Bronchial epithelial cell (primary cell): ENCODE measurements at regions not wholly inside any gene's neighbourhood (a gene's known extent, or its start where the extent isn't known, plus 50 kb on each side); places are given as distances from the start of the nearest gene placed in this dataset.
A peak's percentile ranks its signal among the peaks of the same experiment; 100 is the strongest.

Experiments used
- DNase-seq: peaks from one replicate; pipeline ENCODE4 v3.0.0-alpha.2; 2010; ENCODE audit warnings: low read depth
- FAIRE-seq: peaks from 2 replicates; lab custom pipeline; 2011; peaks lifted over from hg19 to GRCh38; lab: Jason Lieb, UNC
- H3K27me3 ChIP-seq: 2 replicates; pipeline ENCODE4 v1.5.1; 2011; ENCODE audit warnings: low read length; ENCODE audit not compliant: control insufficient read depth, insufficient read depth
- H3K36me3 ChIP-seq: 2 replicates; pipeline ENCODE4 v1.5.1; 2011; ENCODE audit warnings: low read length; ENCODE audit not compliant: control insufficient read depth, insufficient read depth
- H3K4me3 ChIP-seq: 2 replicates; pipeline ENCODE4 v1.5.1; 2011; ENCODE audit warnings: mild to moderate bottlenecking, low read depth, low read length, control low read depth
- TF ChIP-seq, protein P1 (sequence below): IDR thresholded peaks from 2 replicates; pipeline ENCODE4 v1.5.1; 2011; ENCODE audit warnings: mild to moderate bottlenecking, moderate library complexity, low read length, control low read depth, inconsistent platforms; ENCODE audit not compliant: insufficient read depth, severe bottlenecking

DNA sequence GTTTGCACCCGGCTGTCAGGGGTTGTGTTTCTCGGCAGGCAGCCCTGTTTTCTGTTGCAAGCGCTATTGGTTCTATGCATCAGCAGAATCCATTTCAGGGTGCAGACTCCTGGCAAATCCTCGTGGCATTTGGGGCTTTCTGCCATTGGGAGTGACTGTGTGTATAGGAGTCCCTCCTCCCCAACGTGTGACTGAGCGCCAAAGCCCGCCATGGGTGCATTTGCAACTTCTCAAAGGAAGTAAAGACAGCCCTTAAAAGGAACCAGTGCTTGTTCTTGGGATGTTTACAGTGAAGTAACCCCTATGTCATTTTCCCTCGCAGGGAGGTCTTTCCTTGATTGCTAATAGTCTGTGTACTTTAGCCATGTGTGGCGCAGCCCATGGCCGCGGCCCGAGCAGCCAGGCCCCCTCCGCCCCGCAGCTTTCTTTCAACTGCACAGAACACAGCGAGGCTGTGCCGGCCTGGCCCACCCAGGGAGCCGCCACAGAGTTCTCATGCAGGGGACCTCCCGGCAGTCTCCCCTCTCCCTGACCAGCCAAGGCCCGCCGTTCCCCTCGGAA is 175.6 kb downstream of the HSD17B3 start:
- FAIRE-seq (no peak), DNase-seq (no peak)
- TF ChIP-seq, protein P1, sequence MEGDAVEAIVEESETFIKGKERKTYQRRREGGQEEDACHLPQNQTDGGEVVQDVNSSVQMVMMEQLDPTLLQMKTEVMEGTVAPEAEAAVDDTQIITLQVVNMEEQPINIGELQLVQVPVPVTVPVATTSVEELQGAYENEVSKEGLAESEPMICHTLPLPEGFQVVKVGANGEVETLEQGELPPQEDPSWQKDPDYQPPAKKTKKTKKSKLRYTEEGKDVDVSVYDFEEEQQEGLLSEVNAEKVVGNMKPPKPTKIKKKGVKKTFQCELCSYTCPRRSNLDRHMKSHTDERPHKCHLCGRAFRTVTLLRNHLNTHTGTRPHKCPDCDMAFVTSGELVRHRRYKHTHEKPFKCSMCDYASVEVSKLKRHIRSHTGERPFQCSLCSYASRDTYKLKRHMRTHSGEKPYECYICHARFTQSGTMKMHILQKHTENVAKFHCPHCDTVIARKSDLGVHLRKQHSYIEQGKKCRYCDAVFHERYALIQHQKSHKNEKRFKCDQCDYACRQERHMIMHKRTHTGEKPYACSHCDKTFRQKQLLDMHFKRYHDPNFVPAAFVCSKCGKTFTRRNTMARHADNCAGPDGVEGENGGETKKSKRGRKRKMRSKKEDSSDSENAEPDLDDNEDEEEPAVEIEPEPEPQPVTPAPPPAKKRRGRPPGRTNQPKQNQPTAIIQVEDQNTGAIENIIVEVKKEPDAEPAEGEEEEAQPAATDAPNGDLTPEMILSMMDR = no peak
- Histone ChIP-seq H3K27me3 (peaks cover 3% of the 10 kb centered on the region), H3K4me3 (no peak overlapping the region), H3K36me3 (no peaks in the 10 kb centered on the region)

DNA sequence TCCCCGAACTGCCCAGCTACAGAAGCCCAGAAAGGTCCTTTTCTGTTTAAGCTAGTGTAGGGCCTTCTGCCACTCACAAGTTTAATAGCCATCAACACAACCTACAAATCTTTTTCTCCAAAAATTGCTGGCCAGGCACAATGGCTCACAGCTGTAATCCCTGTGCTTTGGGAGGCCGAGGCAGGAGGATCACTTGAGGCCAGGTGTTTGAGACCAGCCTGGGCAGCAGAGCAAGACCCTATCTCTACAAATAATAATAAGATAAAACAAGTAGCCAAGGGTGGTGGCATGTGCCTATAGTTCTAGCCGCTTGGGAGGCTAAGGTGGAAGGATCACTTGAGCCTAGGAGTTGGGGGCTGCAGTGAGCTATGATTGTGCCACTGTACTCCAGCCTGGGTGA is 176.4 kb downstream of the HSD17B3 start:
- no peaks in the 10 kb centered on the region for H3K36me3 ChIP-seq
- DNase-seq (no peak), FAIRE-seq (no peak)
- TF ChIP-seq, protein P1 = no peak
- H3K4me3 ChIP-seq = no peak overlapping the region
- no peaks in the 10 kb centered on the region for H3K27me3 ChIP-seq

DNA sequence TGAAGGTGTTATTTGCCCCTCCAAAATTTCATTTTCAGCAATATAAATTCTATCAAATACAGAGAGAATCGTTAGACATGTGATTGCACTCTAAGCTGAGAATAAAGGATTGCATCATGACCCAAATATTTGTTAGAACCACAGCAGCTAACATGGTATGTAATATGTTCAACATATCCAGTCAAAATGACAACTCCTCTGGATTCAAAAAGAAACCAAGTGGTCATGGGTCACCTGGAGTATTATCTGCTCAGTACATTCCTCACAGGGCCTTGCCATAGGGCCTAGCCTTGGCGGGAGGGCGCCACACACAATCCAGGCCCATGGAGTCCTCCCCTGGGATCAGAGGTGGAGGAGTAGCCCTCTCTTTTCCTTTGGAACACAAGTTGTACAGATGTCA is 179.2 kb downstream of the HSD17B3 start:
- TF ChIP-seq, protein P1 = no peak
- no peak for FAIRE-seq
- H3K4me3 ChIP-seq = no peak overlapping the region

DNA sequence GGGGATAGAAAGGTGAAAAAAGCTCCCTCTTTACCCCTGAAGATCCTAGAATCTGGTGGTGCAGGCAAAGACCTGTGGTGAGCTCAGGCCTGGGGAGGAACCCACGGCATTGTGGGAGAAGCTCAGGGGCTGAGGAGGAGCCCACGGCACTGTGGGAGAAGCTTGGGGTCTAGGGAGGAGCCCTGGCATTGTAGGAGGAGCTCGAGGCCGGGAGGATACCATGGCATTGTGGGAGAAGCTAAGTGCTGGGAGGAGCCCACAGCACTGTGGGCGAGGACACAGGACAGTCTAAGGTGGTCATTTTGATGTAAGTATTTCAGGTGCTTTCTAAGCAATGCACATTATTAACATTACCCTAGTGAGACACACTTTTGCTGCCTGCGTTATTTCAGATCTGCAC is 179.7 kb downstream of the HSD17B3 start:
- DNase-seq (no peak), FAIRE-seq (no peak)
- H3K4me3 ChIP-seq = no peak overlapping the region
- no peaks in the 10 kb centered on the region for H3K36me3 ChIP-seq
- TF ChIP-seq, protein P1 = no peak
- no peaks in the 10 kb centered on the region for H3K27me3 ChIP-seq

More for the DNA sequence above, 179.2 kb downstream of the HSD17B3 start:
- Histone ChIP-seq H3K36me3 (no peaks in the 10 kb centered on the region), H3K27me3 (no peaks in the 10 kb centered on the region)
- peak; percentile 26 for DNase-seq

DNA sequence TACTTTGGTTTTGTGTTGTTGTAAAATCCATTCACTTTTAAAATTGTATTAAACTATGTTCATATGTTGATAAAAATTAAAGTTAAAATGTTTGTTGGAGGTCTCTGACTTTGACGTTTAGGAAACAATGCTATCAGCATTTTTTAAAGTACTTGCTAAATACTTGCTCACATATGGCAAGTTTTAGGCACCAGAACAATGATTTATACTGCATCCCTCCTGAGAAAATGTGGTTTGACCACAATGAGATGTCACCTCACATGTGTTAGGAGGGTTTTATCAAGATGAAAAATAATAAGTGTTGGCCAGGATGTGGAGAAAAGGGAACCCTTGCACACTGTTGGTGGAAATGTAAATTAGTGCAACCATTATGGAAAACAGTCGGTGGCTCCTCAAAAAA is 180.8 kb downstream of the HSD17B3 start:
- no peaks in the 10 kb centered on the region for H3K27me3 ChIP-seq
- FAIRE-seq (no peak), DNase-seq (no peak)
- H3K36me3 ChIP-seq = no peaks in the 10 kb centered on the region
- H3K4me3 ChIP-seq = no peak overlapping the region
- TF ChIP-seq, protein P1 = no peak
